Putamen (tissue), 1 donor: ENCODE measurements at regions not wholly inside any gene's neighbourhood (a gene's known extent, or its start where the extent isn't known, plus 50 kb on each side); places are given as distances from the start of the nearest gene placed in this dataset.

ENCODE experiments used
- DNase-seq: peaks from one replicate; pipeline ENCODE4 v3.0.0-alpha.2; 2016; ENCODE audit warnings: low spot score

- DNase-seq = peak; percentile 45
These were observed 387.2 kb downstream of the PCDH7 start for GRCh38 chr4:31107362-31107761.

DNA sequence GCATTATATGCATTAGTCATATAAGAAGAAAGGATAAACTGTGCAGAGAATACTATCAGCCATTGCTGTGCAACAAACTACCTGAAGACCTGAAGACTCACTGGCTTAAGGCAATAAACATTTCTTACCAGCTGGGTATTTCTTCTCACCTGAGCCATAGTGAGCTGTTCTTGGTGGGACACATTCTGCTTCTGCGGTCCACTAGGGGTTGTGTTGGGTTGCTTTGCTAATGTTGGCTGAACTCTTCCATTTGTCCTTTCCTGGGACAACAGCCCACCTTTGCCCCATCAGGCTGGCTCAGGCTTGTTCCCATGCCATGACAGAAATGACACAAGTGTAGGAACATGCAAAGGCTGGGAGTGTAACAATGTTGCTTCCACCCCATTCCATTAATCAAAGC, 388.6 kb downstream of the PCDH7 start:
- DNase-seq = no peak

- DNase-seq = no peak
These were observed 391.6 kb downstream of the PCDH7 start for GRCh38 chr4:31111790-31112189.

- DNase-seq = peak; percentile 17
These were observed 394.6 kb downstream of the PCDH7 start for GRCh38 chr4:31114816-31115215.

DNA sequence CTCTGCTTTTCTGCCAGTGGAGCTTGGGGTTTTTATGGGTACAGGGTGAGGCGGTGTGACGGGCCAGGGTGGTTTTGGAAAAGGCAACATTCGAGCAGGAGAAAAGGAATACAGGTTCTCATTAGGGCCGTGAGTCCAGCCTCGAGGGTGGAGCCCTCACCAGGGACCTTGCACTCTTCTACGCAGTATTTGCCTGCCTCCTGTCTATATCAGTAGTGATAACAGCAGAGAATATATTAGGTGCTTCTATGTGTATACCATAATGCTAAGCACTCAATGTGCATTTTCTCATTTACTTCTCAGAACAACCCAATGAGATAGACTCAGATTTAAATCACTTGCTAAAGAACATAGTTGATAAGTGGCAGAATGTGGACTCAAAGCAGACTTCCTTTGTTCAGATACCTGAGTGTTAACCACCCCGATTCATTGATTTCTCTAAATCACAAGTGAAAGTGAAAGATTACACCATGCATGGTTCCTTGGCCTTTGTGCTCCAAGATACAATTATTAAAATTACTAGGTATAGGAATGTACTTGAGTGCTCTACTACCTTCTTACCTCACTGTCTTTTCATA, 403.9 kb downstream of the PCDH7 start:
- no peak for DNase-seq

GRCh38 chr4:31125061-31125460, 404.9 kb downstream of the PCDH7 start:
- no peak for DNase-seq

GRCh38 chr4:31125496-31125895, 405.3 kb downstream of the PCDH7 start:
- no peak for DNase-seq

GRCh38 chr4:31126881-31127398, 406.8 kb downstream of the PCDH7 start:
- no peak for DNase-seq

- no peak for DNase-seq
These were observed 410.8 kb downstream of the PCDH7 start for GRCh38 chr4:31130930-31131329.

GRCh38 chr4:31134720-31135119, 414.6 kb downstream of the PCDH7 start:
- no peak for DNase-seq

DNA sequence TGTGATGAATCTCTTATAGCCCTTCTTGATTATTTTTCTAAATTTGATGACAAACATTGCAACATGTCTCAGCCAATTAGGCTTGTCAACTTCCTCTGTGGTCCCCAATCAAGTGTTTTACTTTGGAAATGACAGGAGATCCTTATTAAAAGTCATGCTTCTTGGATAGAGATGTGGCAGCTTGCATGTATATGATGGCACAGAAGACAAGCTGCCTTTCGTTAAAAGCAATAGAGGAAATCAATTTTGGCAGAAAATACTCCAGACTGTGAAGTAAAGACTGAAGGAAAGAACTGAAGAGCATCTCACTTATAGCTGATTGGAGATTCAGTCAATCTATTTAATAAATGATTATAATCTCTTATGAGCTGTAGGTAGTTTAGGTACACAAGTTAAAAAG, 419.6 kb downstream of the PCDH7 start:
- no peak for DNase-seq

GRCh38 chr4:31141095-31141831, 421.1 kb downstream of the PCDH7 start:
- DNase-seq = no peak

GRCh38 chr4:31141832-31142142, 421.6 kb downstream of the PCDH7 start:
- DNase-seq = peak; percentile 17

GRCh38 chr4:31146366-31146765, 426.2 kb downstream of the PCDH7 start:
- no peak for DNase-seq

GRCh38 chr4:31148990-31149389, 428.8 kb downstream of the PCDH7 start:
- no peak for DNase-seq

GRCh38 chr4:31156221-31156620, 436.1 kb downstream of the PCDH7 start:
- DNase-seq = no peak

DNA sequence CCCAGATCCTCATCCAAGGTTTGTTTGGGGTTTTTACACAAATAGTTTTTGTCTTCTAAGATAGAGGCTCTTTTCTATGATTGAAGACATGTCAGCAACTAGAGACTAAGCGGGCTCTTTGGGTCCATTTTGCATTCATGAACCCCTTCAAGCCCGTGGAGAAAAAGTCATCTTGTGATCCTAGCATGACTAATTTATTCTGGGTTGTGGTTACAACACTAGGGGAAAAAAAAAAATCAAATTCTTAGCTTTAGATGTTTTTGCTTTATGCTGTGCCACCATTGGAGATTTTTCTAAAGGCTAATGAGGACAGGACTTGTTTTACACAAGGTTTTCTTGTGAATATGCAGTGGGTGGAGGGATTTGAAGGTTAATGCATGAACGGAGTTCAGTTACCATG, 440.0 kb downstream of the PCDH7 start:
- no peak for DNase-seq

GRCh38 chr4:31169846-31170245, 449.7 kb downstream of the PCDH7 start:
- DNase-seq = no peak

GRCh38 chr4:31171362-31171761, 451.2 kb downstream of the PCDH7 start:
- DNase-seq = no peak

GRCh38 chr4:31175242-31175910, 455.2 kb downstream of the PCDH7 start:
- DNase-seq = no peak

DNA sequence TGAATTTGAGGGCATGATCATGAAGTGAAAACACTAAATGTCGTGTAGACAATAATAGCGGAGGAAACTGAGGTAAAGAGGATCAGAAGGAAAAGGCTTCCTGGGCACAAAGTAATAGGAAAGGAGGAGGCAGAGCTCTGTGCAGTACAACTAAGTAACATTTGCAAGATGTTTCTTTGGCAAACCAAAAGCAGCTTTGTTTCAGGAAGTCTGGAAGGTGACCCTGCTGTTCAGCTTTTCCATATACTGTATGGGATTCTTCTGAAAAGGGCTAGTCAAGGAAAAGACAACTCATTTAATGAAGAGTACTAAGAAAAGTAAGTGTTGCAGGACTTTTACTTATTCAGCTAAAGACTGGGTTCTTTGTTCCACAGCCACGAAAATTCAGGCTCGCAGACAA, 463.1 kb downstream of the PCDH7 start:
- DNase-seq = no peak

- no peak for DNase-seq
These were observed 464.9 kb downstream of the PCDH7 start for GRCh38 chr4:31185014-31185585.

- no peak for DNase-seq
These were observed 467.8 kb downstream of the PCDH7 start for GRCh38 chr4:31187979-31188378.
